NCI-H1105 treated with DMSO at 0.1 percent for 48 hours (cell line): ENCODE measurements at regions not wholly inside any gene's neighbourhood (a gene's known extent, or its start where the extent isn't known, plus 50 kb on each side); places are given as distances from the start of the nearest gene placed in this dataset.
"Not testable (repeated sequence)": the region's sequence is repeated elsewhere in the genome, so short reads cannot be mapped to it uniquely, and the experiment has no call there.

Source experiments
- DNase-seq: peaks from one replicate; lab custom pipeline; 2025; lab: John Stamatoyannopoulos, UW

DNA sequence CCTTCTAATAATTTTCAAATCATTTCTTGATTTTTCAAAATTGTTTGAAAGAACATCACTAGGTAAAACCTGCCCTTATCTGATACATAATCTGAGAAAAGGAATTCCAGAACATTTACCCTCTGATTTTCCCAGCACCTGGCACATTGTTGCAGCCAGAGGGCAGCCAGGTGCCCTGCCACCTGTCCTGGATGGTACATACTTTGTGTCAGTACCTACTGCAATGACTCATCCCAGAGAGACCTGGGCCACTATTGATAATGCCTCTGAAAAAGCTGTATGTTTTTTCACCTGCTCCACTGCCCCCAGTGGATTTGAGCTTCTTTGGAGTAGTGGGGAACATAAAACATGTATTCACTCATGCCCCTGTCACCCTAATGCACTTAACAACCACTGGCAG is 648.9 kb upstream of the GBE1 start:
- DNase-seq = no peak

DNA sequence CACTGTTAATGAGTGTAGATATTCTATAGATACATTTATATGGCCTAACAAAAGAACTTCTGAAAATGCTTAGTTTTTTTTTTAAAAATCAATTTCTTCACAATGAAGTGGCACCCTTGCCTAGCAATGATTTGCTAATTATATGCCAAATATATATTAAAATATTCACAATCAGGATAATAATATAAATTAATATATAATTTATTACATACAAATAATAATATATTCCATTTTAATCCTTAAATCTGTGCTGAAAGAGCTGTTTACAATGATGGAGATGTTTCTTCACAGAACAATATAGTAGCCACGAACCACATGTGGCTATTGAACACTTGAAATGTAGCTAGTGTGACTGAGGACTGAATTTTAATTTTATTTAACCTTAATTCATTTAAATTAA is 648.4 kb upstream of the GBE1 start:
- DNase-seq = no peak

GRCh38 chr3:82392203-82392775 is 630.8 kb upstream of the GBE1 start:
- no peak for DNase-seq

DNA sequence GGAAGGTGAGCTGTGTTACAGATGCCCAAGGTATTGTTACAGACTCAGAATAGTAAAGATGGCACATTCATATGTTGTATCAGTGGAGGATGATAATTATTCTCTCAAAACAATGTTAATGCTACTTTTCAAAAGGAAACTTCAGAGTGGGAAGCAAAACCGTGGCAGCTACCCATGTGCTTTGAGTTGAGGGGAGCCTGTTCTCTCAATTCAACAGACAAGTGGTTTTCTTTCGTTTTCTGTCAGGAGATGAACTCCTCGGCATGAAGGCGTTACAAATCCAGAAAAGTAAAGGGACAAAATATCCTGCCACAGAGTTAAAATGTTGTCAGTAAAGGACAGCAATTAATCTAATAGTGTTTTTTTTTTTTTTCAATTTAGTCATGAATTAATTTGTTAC is 629.4 kb upstream of the GBE1 start:
- DNase-seq = no peak

- no peak for DNase-seq
Observed at GRCh38 chr3:82386647-82387046, 625.2 kb upstream of the GBE1 start.

- no peak for DNase-seq
Observed at GRCh38 chr3:82384181-82384580, 622.7 kb upstream of the GBE1 start.

DNA sequence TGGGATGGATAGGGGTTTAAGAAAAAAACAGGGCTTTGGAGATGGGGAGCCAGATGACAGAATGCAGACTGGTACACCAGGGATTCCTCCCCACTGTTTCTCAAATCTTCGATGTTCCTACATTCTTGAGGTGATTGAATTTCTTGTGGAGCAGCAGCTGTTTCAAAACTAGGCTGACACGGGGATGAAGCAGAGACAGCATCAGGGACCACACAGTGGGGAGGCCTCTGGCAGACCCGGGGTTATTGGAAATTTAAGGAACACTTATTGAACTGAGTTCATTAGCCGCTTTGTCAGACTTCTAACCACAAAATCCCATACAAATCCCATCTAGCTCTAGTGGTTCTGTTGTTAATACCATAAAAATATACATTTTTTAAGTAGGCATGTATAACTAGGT is 621.4 kb upstream of the GBE1 start:
- DNase-seq = no peak

DNA sequence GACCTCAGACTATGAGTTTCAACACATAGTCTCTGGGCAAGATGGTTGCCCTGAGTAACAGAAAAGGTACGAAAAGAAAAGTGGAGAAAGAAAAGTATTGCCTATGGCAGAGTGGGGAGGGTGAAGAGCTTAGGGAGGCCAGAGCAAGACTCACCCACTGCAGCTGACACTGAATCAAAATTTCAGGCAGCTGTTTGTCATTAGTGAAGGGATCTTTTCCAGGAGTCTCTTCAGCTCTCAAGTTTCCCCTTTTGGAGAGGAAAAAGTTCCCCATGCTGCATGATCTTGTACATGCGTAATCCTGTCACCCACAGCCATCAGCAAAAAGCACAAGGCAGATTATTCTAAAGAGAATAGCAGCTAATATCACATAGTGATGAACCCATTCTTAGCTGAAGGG is 616.9 kb upstream of the GBE1 start:
- DNase-seq = no peak

- DNase-seq = no peak
Observed at GRCh38 chr3:82376883-82377282, 615.4 kb upstream of the GBE1 start.

DNA sequence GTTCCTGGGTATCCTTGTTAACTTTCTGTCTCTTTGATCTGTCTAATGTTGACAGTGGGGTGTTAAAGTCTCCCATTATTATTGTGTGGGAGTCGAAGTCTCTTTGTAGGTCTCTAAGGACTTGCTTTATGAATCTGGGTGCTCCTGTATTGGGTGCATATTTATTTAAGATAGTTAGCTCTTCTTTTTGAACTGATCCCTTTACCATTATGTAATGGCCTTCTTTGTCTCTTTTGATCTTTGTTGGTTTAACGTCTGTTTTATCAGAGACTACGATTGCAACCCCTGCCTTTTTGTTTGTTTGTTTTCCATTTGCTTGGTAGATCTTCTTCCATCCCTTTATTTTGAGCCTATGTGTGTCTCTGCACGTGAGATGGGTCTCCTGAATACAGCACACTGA is 612.4 kb upstream of the GBE1 start:
- DNase-seq = not testable (repeated sequence)

DNA sequence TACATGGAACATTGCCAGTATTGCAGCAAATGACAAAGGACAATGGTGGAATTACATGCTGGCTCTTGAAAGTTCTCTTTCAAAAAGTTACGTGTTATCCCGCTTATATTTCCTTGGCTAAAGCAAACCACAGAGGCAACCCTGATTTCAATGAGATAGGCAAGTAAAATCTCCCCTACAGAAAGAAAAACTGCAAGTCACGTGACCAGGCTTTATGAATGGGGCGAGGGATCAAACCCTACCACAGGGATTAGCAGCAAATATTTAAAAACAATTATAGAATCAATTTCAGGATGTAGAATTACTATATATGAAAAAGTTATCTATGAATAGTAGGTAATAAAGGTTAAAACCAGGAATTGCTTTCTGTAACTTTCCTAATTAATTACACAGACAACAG is 603.4 kb upstream of the GBE1 start:
- no peak for DNase-seq

DNA sequence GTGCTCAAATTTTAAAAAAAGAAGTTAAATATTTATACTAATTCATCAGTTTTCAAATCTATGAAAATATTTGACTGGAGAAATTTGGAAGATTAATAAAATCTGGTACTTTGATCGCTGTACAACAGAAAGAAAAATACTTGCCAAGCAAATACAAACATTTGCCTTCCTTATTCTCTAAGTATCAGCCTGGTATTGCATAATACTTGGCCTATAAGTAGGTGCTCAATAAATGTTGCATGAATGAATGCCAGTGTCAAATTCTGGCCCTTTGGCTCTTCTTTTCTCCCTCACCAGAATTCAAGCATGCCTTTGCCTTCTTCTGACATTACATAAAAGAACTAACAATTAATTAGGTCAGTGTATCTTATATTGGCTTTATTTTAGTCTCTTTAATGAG is 601.7 kb upstream of the GBE1 start:
- DNase-seq = no peak

DNA sequence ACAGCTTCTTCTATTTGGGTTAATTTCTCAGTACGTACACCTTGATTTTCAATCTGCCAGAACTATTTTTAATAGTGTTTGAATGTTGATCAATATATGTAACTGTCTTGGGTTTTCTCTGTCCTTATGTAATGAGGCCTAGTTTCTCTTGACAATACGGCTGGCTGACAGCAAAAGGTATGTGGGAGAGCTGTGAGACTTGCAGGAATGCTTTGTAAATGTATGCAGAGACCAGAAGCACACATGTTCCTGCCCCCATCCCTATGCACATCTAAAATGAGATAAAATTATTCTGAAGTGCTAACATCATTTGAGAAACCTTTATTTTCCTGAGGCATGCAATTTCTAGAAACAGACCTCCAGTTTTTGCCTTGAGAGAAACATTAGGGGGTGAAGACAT is 593.8 kb upstream of the GBE1 start:
- no peak for DNase-seq

GRCh38 chr3:82354228-82354627 is 592.8 kb upstream of the GBE1 start:
- no peak for DNase-seq

DNA sequence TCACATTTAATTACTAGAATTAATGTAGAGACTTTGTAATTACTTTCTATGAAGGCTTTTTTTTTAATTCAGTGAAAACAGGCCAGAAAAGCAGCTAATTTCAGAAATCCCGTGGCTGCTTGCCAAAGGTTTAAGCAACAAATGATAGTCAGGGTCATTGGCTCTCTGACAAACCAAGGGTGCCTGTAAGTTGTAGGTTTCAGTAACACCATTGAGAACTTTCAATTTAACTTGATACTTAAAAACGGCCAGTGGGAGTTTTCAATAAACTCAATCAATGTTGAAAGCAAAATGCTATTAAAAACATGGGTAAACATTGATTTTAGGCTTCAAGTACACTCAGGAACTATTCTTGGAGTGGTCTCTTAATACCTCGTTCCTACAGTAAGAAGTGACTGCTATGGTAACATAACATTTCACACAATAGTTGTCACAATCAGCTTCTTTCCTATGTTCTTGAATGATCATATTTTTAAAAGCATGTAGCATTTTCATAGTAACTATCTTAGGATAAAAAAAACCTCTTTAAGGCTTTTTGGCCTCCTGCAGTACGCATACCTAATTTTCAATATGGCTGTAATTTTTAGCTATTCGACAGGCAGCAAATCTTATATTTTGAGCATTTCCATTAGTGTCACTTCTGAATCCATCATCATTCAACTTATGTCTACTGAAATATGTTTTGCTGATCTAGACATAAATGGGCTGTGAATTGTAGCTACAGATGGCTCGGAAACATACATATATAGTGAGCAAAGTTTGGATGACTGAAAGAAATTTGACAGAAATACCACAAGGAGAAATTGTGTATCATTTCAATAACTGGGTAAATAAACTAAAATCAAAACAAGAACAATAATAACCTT is 592.1 kb upstream of the GBE1 start:
- peak; percentile 92 for DNase-seq

DNA sequence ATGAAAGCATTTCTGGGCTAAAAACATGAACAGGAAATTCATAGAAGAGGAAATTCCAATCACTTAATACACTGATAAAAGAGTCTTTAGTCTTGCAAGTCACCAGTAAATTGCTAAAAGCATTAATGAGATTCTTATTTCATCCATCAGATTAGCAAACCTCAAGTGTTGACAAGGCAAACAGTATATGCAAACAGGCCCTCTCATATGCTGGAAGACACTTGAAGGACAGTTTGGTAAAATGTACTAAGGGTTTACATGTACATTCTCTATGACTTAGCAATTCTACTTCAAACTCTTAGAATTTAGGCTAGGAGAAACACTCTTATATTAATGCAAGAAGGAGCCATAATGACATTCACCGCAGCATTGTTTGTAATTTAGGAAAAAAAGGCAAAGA is 586.1 kb upstream of the GBE1 start:
- no peak for DNase-seq

DNA sequence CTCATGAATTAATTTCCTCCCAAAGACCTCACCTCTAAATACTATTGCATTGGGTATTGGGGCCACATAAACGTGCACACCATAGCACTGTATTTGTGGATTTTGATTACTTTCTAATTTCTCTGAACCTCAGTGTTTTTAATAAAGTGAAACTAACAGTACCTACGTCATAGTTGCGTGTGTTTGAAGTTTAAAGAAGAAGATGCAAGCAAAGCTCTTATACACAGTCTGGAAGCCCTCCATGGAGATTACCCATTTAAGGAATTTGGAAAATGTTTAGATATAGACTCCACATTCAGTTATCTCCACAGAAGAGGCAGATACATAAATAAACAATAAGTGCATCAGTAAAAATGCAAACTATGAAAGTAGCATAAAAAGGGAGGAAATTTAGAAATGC is 581.1 kb upstream of the GBE1 start:
- no peak for DNase-seq

GRCh38 chr3:82329300-82329699 is 567.9 kb upstream of the GBE1 start:
- DNase-seq = no peak

GRCh38 chr3:82311901-82312300 is 550.5 kb upstream of the GBE1 start:
- no peak for DNase-seq

DNA sequence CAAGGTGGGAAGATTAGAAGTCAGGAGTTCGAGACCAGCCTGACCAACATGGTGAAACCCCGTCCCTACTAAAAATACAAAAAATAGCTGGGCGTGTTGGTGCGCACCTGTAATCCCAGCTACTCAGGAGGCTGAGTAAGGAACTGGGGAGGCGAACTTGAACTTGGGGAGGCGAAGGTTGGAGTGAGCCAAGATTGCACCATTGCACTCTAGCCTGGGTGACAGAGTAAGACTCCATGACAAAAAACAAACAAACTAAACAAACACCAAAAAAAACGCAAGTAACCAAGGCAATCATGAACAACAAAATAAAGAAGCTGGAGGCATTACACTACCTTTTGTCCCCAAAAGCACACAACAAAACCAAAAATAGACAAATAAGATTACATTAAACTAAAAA is 547.3 kb upstream of the GBE1 start:
- DNase-seq = no peak

- no peak for DNase-seq
Observed at GRCh38 chr3:82306189-82306588, 544.7 kb upstream of the GBE1 start.

DNA sequence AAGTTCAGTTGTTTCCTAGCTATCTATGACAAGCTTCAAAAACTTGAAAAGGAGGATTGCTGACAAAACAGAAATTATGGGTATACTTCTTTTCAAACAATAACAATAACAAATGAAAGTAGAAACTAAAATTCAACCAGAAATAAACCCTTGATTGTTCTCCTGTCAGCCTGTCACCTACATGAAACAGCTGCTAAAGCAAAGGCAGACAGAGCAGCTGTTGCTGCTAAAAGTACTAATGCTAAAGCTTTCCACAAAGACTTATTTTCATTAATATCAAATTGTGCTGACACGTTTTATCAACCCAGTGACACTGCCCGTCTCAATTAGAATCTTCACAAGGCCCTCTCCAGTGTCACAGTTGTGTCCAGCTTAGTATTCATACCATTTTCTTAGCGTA is 533.2 kb upstream of the GBE1 start:
- no peak for DNase-seq

GRCh38 chr3:82293867-82294266 is 532.4 kb upstream of the GBE1 start:
- DNase-seq = no peak

- no peak for DNase-seq
Observed at GRCh38 chr3:82293435-82293834, 532.0 kb upstream of the GBE1 start.
